ENCODE measurements at regions not wholly inside any gene's neighbourhood (a gene's known extent, or its start where the extent isn't known, plus 50 kb on each side); places are given as distances from the start of the nearest gene placed in this dataset.

DNA sequence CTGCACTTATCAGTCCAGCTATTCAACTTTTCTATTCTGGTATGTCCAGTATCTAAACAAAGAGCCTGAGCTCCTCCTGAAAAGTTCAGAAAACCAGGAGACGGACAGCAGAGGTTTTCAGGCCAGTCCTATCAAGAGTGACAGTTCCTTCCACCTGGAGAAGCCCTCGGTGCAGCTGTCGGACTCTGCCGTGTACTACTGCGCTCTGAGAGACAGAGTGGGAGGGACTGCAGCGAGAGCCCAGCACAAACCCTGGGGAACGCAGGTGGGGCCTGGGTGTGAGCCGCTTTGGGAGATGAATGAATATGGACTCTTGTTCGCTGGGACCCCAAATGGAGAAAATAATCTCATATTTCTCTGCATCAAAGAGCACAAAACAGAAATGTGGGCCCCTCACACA lies 329.8 kb upstream of the OR4E1 start:
- peaks cover 24% of the 10 kb centered on the region for H3K4me1 Mint-ChIP-seq
- H3K36me3 Mint-ChIP-seq = peaks cover 3% of the 10 kb centered on the region
- DNase-seq (no peak), ATAC-seq (peak; percentile 29)
- no peaks in the 10 kb centered on the region for H3K9me3 Mint-ChIP-seq (ENCODE audit: low read depth)
- peak overlapping the region; percentile 85 for H3K27ac Mint-ChIP-seq
- no peaks in the 10 kb centered on the region for H3K27me3 Mint-ChIP-seq
- peak overlapping the region; percentile 67 for H3K4me3 Mint-ChIP-seq
- CTCF ChIA-PET = interaction anchor here (1.2 to 2.0 kb wide), 8 partner anchors 9 to 567 kb away, joined by 3 to 7 read pairs (median 5); no protein-coding TSS in a partner anchor

DNA sequence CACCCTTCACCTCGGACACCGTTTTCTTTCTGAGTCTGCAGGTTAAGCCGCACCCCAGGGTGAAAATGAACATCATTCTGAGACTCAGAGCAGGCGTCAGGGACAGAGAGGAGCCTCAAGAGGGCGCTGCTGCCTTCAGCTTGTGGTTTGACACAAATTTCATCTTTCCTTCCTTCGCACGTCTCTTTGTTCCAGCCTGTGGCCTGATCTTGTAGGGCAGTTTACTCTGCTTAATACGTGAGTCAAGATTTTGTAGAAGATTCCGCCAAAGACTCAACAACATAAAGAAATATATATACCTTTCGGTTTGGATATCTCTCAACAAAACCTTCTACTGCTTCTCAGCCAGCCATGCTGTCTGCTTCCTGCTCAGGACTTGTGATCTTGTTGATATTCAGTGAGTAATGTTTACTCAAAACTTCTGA lies 329.3 kb upstream of the OR4E1 start:
- Mint-ChIP-seq H3K36me3 (peaks cover 3% of the 10 kb centered on the region), H3K27me3 (no peaks in the 10 kb centered on the region), H3K9me3 (ENCODE audit: low read depth) (no peaks in the 10 kb centered on the region), H3K4me3 (peak overlapping the region; percentile 67), H3K27ac (peak overlapping the region; percentile 85), H3K4me1 (peaks cover 23% of the 10 kb centered on the region)
- ATAC-seq (peak; percentile 80), DNase-seq (peak; percentile 82)
- CTCF ChIA-PET = interaction anchor here (1.2 to 2.0 kb wide), 9 partner anchors 9 to 568 kb away, joined by 3 to 7 read pairs (median 4); no protein-coding TSS in a partner anchor

DNA sequence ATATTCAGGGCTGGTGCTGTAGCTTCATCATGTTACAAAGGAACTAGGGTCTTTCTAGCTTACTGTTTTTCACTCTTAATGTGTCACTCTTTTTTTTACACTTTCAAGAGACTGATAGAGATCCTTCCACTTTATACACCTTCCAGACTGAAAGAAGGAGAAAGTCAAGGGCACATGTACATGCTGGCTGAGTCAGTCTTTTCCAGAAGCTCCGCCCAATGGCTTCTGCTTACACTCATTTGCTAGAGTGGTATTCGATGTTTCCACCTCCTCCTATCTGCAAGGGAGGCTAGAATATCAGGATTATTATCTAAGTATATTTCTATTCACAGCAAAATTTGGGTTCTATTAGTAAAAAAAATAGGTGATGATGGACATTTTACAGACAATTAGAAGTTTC lies 325.8 kb upstream of the OR4E1 start:
- Mint-ChIP-seq H3K27me3 (no peaks in the 10 kb centered on the region), H3K27ac (peak overlapping the region; percentile 97), H3K4me1 (peaks cover 29% of the 10 kb centered on the region), H3K36me3 (peaks cover 5% of the 10 kb centered on the region), H3K9me3 (ENCODE audit: low read depth) (no peaks in the 10 kb centered on the region), H3K4me3 (peak overlapping the region; percentile 93)
- no peak for DNase-seq
- CTCF ChIA-PET = interaction anchor here (1.0 to 2.5 kb wide), 4 partner anchors 9 to 21 kb away, joined by 4 to 9 read pairs (median 7); no protein-coding TSS in a partner anchor
- ATAC-seq = no peak

DNA sequence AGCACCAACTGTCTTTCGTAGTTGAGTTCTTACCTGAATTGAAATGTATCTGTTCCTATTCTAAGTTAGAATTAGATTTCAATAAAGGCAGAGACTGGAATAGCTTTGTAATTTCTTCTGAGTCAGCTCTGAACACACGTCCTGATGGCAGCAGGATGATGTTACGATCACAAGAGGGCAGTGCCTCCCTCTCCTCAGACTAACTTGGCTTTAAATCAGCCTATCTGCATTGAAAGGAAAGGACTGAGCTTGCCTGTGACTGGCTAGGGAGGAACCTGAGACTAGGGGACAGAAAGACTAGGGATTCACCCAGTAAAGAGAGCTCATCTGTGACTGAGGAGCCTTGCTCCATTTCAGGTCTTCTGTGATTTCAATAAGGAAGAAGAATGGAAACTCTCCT lies 323.7 kb upstream of the OR4E1 start:
- peak; percentile 67 for DNase-seq
- CTCF ChIA-PET = interaction anchor here (0.7 to 2.5 kb wide), 26 partner anchors 9 to 573 kb away, joined by 3 to 14 read pairs (median 4); no protein-coding TSS in a partner anchor

DNA sequence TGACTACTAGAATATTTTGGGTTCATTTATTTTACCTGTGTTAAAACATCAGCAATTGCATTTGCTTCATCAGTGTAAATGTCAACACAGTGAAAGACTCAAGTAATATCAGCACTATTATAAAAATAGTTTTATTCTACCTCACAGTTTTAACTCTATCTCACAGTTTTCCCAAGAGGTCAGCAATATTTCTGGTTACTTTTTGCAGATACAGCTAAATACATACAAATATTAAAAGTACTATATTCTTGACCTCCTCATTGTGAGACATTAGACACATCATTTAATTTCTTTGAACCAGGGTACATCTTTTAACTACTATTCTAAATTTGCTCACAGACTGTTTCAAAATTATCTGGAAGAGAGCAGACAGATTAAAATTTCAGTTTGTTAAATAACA lies 321.7 kb upstream of the OR4E1 start:
- H3K36me3 Mint-ChIP-seq = peaks cover 5% of the 10 kb centered on the region
- peak overlapping the region; percentile 97 for H3K27ac Mint-ChIP-seq
- CTCF ChIA-PET = interaction anchor here (0.7 to 3.6 kb wide), 4 partner anchors 81 to 575 kb away, joined by 3 to 12 read pairs (median 7); no protein-coding TSS in a partner anchor

More for the DNA sequence above, 323.7 kb upstream of the OR4E1 start:
- peak overlapping the region; percentile 93 for H3K4me3 Mint-ChIP-seq
- H3K27ac Mint-ChIP-seq = peak overlapping the region; percentile 97
- no peaks in the 10 kb centered on the region for H3K27me3 Mint-ChIP-seq
- ATAC-seq = peak; percentile 88
- peaks cover 5% of the 10 kb centered on the region for H3K36me3 Mint-ChIP-seq
- no peaks in the 10 kb centered on the region for H3K9me3 Mint-ChIP-seq (ENCODE audit: low read depth)
- H3K4me1 Mint-ChIP-seq = peaks cover 29% of the 10 kb centered on the region

DNA sequence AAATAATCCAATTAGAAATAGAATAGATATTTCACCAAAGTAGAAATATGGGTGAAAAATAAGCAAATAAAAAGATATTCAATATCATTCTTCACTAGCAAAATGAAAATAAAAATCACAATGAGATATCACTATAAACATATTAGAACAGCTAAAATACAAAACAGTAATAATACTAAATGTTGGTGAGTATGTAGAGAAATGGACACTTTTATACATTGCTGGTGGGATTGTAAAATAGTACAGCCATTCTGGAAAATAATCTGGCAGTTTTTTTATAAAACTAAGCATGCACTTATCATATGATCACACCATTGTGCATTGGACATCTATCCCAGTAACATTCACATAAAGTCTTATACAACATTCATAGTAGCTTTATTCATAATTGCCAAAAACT lies 320.2 kb upstream of the OR4E1 start:
- Mint-ChIP-seq H3K36me3 (peaks cover 5% of the 10 kb centered on the region), H3K27ac (peak overlapping the region; percentile 71), H3K9me3 (ENCODE audit: low read depth) (no peaks in the 10 kb centered on the region), H3K4me1 (peaks cover 38% of the 10 kb centered on the region), H3K4me3 (no peak overlapping the region), H3K27me3 (no peaks in the 10 kb centered on the region)
- ATAC-seq (no peak), DNase-seq (no peak)
- CTCF ChIA-PET = interaction anchor here (1.5 to 3.6 kb wide), 3 partner anchors 16 to 577 kb away, joined by 7 to 11 read pairs (median 8); no protein-coding TSS in a partner anchor

More for the DNA sequence above, 321.7 kb upstream of the OR4E1 start:
- Mint-ChIP-seq H3K4me1 (peaks cover 31% of the 10 kb centered on the region), H3K4me3 (no peak overlapping the region), H3K9me3 (ENCODE audit: low read depth) (no peaks in the 10 kb centered on the region), H3K27me3 (no peaks in the 10 kb centered on the region)
- no peak for DNase-seq
- no peak for ATAC-seq

DNA sequence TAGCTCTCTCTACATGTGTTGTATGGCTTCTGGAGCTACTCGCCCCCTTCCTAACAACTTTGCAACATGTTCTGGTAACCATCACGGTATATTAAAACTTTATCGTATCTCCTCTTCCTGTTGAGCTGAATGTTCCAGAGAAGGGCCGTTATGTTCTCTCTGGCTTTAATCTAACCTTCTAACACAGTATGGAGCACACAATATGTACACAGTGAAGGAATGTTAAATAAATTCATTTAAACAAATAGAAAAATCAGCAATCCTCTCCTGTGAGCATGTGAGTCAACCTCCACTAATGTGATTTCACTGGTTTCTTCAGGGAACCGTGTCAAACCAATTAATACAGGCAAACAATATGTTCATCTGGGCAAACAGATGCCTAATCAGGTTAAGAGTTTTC lies 319.5 kb upstream of the OR4E1 start:
- Mint-ChIP-seq H3K36me3 (peaks cover 5% of the 10 kb centered on the region), H3K4me3 (peak overlapping the region; percentile 48), H3K9me3 (ENCODE audit: low read depth) (no peaks in the 10 kb centered on the region), H3K27ac (peak overlapping the region; percentile 71), H3K4me1 (peaks cover 41% of the 10 kb centered on the region), H3K27me3 (no peaks in the 10 kb centered on the region)
- CTCF ChIA-PET = interaction anchor here (0.6 to 3.6 kb wide), 5 partner anchors 9 to 577 kb away, joined by 3 to 11 read pairs (median 7); no protein-coding TSS in a partner anchor
- ATAC-seq = no peak
- no peak for DNase-seq

DNA sequence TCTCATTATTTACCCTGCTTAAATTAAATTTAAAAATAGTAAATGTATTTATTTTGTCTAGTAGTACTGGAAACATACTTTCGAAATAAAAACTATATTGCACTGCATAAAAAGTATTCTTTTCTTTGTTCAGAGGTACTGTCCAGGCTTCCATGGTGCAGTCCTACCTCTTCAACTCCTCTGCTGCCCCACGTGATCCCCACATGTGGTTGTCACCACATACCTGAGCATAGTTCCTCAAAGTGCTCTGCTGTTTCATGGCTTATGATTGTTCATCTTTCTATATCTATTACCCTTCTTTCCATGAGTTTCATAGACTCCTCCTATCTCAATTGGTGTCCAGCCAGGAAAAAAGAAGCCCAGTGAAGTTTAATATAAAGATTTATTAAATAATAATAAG lies 317.5 kb upstream of the OR4E1 start:
- H3K27me3 Mint-ChIP-seq = peaks cover 4% of the 10 kb centered on the region
- H3K36me3 Mint-ChIP-seq = no peaks in the 10 kb centered on the region
- ATAC-seq (no peak), DNase-seq (no peak)
- CTCF ChIA-PET = interaction anchor here (1.2 to 2.3 kb wide), 7 partner anchors 8 to 574 kb away, joined by 3 to 19 read pairs (median 5); no protein-coding TSS in a partner anchor
- H3K9me3 Mint-ChIP-seq (ENCODE audit: low read depth) = no peaks in the 10 kb centered on the region
- H3K4me1 Mint-ChIP-seq = peaks cover 37% of the 10 kb centered on the region
- peak overlapping the region; percentile 62 for H3K4me3 Mint-ChIP-seq
- peak overlapping the region; percentile 52 for H3K27ac Mint-ChIP-seq

DNA sequence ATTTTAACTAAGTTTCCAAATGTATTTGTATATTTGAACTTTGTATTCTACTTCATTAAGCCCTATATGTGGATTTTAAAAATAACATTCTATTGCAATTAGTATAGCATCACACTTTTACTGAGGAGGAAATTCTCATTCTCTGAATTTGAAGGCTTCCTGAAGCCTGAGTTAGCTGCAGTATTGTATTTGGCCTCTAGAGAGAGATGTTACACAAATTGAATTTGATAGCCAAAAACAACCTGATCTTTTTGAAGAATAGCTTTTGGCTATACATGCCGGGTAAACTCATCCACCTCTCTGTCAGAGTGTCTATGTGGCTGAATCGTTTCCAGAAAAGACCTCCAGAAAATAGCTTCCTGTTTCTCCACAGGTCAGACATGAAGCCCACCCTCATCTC lies 316.5 kb upstream of the OR4E1 start:
- H3K4me1 Mint-ChIP-seq = peaks cover 34% of the 10 kb centered on the region
- no peak for DNase-seq
- peak overlapping the region; percentile 65 for H3K27ac Mint-ChIP-seq
- no peaks in the 10 kb centered on the region for H3K36me3 Mint-ChIP-seq
- peak; percentile 32 for ATAC-seq
- H3K4me3 Mint-ChIP-seq = peak overlapping the region; percentile 58
- H3K9me3 Mint-ChIP-seq (ENCODE audit: low read depth) = no peaks in the 10 kb centered on the region
- peaks cover 4% of the 10 kb centered on the region for H3K27me3 Mint-ChIP-seq
- CTCF ChIA-PET = interaction anchor here (0.7 to 2.3 kb wide), 9 partner anchors 9 to 580 kb away, joined by 3 to 19 read pairs (median 5); no protein-coding TSS in a partner anchor

DNA sequence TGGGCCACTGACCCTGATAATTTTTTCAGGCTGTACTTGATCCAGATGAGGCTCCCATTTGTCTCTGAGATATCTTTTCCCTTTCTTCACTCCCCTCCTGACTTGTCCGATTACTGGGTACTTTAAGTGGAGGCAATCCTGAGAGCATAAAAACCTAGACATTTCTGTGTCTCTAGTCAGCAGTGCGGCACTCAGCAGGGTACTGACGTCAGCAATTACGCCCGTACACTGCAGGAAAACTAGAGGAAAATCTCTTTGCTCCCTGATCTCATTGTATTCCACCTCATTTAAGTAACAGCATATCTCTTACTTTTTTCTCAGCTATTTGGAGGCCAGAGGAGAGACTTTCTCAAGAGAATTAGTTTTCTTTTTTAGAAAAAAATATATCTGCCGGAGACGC lies 315.5 kb upstream of the OR4E1 start:
- H3K36me3 Mint-ChIP-seq = no peaks in the 10 kb centered on the region
- ATAC-seq = no peak
- H3K4me1 Mint-ChIP-seq = peaks cover 31% of the 10 kb centered on the region
- DNase-seq = no peak
- H3K27me3 Mint-ChIP-seq = peaks cover 4% of the 10 kb centered on the region
- CTCF ChIA-PET = interaction anchor here (1.0 to 2.3 kb wide), 9 partner anchors 10 to 849 kb away, joined by 3 to 19 read pairs (median 5); no protein-coding TSS in a partner anchor
- peak overlapping the region; percentile 67 for H3K27ac Mint-ChIP-seq
- no peaks in the 10 kb centered on the region for H3K9me3 Mint-ChIP-seq (ENCODE audit: low read depth)
- peak overlapping the region; percentile 42 for H3K4me3 Mint-ChIP-seq

DNA sequence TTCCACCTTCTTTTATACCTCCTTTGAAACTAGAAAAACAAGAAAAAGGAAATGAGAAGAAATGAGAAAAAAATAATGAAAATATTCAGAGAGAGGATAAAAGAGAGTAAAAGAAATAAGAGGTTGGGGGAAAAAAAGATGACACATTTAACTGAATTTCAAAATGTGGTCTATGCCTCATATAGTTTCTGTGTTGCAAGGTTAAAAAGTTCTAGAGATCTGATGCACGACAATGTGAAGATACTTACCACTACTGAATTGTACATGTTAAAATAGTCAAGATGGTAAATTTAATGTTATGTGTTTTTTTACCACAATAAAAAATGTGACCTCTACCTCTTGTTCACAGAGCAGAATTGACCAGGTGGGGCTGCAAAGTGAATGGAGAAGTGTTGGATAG lies 314.8 kb upstream of the OR4E1 start:
- H3K9me3 Mint-ChIP-seq (ENCODE audit: low read depth) = no peaks in the 10 kb centered on the region
- no peak for ATAC-seq
- peak overlapping the region; percentile 79 for H3K27ac Mint-ChIP-seq
- CTCF ChIA-PET = interaction anchor here (0.8 to 2.0 kb wide), 10 partner anchors 8 to 572 kb away, joined by 3 to 9 read pairs (median 4); no protein-coding TSS in a partner anchor
- H3K4me1 Mint-ChIP-seq = peaks cover 28% of the 10 kb centered on the region
- no peak for DNase-seq
- no peak overlapping the region for H3K4me3 Mint-ChIP-seq
- H3K27me3 Mint-ChIP-seq = peaks cover 4% of the 10 kb centered on the region
- H3K36me3 Mint-ChIP-seq = no peaks in the 10 kb centered on the region

DNA sequence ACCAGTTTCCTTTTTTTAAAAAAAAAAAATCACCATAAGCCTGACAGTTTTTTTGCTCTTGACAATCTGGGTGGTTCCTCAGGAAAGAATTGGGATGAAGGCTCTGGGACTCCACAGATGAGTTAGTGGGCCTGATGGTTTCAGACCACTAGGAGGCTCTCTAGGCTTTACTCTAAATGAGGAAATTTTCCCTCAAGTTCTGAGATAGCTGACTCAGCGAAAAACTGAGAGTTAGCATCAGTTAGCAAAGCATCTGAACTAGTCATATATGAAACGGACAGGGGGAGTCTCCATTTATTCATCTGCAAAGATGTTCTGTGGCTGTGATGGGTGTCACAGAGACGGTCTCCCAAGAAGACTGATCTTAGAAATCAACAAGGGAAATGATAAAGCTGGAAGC lies 314.3 kb upstream of the OR4E1 start:
- no peak for DNase-seq
- H3K4me1 Mint-ChIP-seq = peaks cover 28% of the 10 kb centered on the region
- ATAC-seq = peak; percentile 64
- H3K27me3 Mint-ChIP-seq = peaks cover 4% of the 10 kb centered on the region
- H3K4me3 Mint-ChIP-seq = no peak overlapping the region
- no peaks in the 10 kb centered on the region for H3K36me3 Mint-ChIP-seq
- CTCF ChIA-PET = interaction anchor here (0.8 to 2.0 kb wide), 10 partner anchors 9 to 572 kb away, joined by 3 to 9 read pairs (median 4); no protein-coding TSS in a partner anchor
- peak overlapping the region; percentile 79 for H3K27ac Mint-ChIP-seq
- no peaks in the 10 kb centered on the region for H3K9me3 Mint-ChIP-seq (ENCODE audit: low read depth)

DNA sequence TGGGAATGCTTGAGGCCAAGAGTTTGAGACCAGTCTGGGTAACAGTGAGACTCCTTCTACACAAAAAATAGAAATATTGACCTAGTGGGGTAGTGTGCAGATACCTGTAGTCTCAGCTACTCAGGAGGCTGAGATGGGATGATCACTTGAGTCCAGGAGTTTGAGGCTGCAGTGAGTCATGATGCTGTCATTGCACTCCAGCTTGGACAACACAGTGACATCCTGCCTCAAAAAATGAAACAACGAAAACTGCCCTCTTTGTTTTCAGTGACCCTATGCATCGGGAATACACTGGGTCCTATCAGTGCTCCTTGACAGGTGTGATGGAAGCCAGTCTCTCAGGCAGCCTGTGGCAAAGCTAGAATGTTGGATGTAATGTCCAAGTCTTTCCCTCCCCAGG lies 311.5 kb upstream of the OR4E1 start:
- CTCF ChIA-PET = interaction anchor here (0.5 to 1.9 kb wide), 2 partner anchors 67 to 639 kb away, joined by 3 to 5 read pairs; no protein-coding TSS in a partner anchor
- H3K27me3 Mint-ChIP-seq = peaks cover 4% of the 10 kb centered on the region
- no peaks in the 10 kb centered on the region for H3K36me3 Mint-ChIP-seq
- H3K27ac Mint-ChIP-seq = no peak overlapping the region
- no peak for DNase-seq
- no peaks in the 10 kb centered on the region for H3K9me3 Mint-ChIP-seq (ENCODE audit: low read depth)
- ATAC-seq = no peak
- peaks cover 22% of the 10 kb centered on the region for H3K4me1 Mint-ChIP-seq
- H3K4me3 Mint-ChIP-seq = no peak overlapping the region

DNA sequence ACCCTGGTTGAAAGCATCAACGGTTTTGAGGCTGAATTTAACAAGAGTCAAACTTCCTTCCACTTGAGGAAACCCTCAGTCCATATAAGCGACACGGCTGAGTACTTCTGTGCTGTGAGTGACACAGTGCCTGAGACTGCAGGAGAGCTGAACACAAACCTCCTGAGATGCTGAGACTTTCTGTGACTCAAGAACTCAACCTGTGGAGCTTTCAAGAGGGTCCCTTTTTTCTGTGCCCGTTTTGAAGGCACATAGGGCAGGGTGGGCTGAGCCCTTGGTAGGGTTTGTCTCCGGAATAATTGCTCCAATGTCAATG lies 305.3 kb upstream of the OR4E1 start:
- Mint-ChIP-seq H3K9me3 (ENCODE audit: low read depth) (no peaks in the 10 kb centered on the region), H3K4me1 (peaks cover 12% of the 10 kb centered on the region), H3K4me3 (peak overlapping the region; percentile 76), H3K27ac (peak overlapping the region; percentile 77), H3K27me3 (peaks cover 6% of the 10 kb centered on the region), H3K36me3 (no peaks in the 10 kb centered on the region)
- DNase-seq = no peak
- CTCF ChIA-PET = interaction anchor here (0.9 to 3.2 kb wide), 25 partner anchors 9 to 611 kb away, joined by 3 to 28 read pairs (median 5); no protein-coding TSS in a partner anchor
- peak; percentile 49 for ATAC-seq

Measured in activated CD8-positive, alpha-beta memory T cell treated with anti-CD3 and anti-CD28 coated beads, Interleukin-2, amount 10 ng/mL, durations not matched to agents 7 days and 5 days (primary cell).